NCI-H446 treated with DMSO at 0.1 percent for 48 hours (cell line): ENCODE measurements at regions not wholly inside any gene's neighbourhood (a gene's known extent, or its start where the extent isn't known, plus 50 kb on each side); places are given as distances from the start of the nearest gene placed in this dataset.

Experiments
- DNase-seq: peaks from one replicate; lab custom pipeline; 2025; lab: John Stamatoyannopoulos, UW

- no peak for DNase-seq
These were observed 147.0 kb upstream of the PTPRK start for GRCh38 chr6:128667339-128667858.

GRCh38 chr6:128666405-128666804, 146.0 kb upstream of the PTPRK start:
- no peak for DNase-seq

DNA sequence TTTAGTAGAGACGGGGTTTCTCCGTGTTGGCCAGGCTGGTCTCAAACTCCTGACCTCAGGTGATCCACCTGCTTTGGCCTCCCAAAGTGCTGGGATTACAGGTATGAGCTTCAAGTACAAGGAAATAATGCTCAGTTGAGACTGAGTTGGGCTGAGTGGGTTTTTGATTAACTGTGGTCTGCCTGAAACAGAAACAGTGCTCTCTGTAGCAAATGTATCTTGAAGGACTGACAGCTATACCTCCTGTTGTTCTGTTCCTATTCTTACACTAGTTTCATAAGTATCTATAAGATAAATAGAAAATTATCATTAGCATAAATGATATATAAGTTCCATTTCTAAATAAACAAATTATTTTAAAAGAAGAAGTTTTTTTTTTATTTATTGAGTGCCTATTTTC, 142.8 kb upstream of the PTPRK start:
- DNase-seq = no peak

- no peak for DNase-seq
These were observed 139.7 kb upstream of the PTPRK start for GRCh38 chr6:128659878-128660622.

DNA sequence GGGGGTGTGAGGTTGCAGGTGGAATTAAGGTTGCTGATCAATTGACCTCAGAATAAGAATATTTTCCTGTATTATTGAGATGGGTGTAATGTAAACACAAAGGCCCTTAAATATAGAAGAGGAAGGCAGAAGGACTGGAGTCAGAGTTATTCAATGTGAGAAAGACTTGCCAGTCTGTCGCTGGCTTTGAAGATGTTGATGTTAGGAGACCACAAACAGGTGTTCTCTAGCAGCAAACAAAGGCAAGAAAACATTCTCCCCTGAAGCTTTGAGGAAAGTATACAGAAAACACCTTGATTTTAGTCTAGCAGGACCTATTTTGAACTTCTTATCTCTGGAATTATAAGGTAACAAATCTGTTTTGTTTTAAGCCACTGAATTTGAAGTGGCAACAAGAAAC, 138.9 kb upstream of the PTPRK start:
- DNase-seq = no peak

GRCh38 chr6:128657181-128657580, 136.8 kb upstream of the PTPRK start:
- DNase-seq = no peak

DNA sequence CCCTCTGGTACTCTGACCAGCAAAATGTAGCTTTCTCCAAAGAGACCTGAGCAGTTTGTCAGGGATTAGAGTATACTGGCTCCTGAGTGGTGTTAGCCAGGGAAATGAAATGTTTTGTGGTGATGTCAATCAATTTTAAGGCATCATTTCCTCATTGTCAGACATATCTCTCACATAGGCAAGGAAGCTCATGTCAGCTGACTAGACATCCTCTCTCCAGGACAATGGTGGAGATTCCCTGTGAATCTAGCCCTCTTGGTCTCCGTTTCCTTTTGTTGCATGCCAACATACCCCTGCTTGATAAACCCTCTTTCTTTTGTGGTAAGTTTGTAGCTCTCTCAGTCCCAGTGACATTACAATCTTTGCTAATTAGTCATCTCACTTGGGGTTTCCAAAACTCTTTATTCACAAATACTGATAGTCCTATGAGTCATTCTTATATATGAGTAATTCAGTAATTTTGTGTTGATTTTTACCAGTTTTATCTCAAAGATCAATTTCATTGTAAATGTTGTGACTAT, 135.6 kb upstream of the PTPRK start:
- DNase-seq = no peak

DNA sequence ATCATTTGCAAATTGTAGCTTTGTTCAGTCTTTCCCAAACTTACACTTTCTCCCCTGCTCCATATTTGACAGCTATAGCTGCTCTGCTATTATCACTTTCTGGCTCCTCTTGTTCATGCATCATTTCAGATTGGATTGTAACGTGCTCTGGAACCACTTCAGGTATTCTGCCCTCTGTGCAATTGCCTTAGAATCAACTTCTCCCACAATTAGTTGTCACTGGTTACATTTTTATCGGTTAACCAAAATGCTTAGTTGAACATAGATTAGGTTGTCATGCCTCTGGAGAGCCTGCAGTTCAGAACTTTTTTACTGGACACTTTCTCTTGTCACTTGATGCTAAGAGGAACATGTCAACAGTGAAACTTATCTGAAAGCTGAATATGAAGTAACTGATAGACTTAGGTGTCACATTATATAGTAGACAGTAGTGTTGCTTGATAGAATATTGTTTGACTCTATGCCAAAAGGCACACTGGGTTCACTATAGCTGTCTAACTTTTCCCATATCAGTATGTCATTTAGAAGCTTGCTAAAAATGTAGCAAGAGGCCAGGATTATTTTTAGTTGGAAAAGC, 127.7 kb upstream of the PTPRK start:
- no peak for DNase-seq

- DNase-seq = no peak
These were observed 121.7 kb upstream of the PTPRK start for GRCh38 chr6:128642132-128642531.

- DNase-seq = no peak
These were observed 121.3 kb upstream of the PTPRK start for GRCh38 chr6:128641703-128642102.

DNA sequence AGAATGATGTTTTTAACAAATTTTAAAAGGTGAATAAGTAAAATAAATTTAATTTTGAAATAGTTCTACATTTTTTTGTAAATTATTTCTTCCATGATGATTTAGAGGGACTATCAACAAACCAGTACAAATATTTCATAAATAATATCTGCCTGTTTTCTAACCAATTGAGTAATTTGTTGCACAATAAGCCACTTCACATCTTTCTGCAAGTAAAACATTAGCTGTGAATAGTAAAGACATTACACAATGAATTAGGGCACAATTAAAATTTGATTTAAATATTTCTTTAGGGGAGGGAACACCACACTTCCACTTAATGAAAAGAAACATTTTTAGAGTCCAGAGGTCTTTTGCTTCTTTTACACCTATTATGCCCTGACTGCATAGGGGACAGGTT, 118.4 kb upstream of the PTPRK start:
- DNase-seq = no peak

DNA sequence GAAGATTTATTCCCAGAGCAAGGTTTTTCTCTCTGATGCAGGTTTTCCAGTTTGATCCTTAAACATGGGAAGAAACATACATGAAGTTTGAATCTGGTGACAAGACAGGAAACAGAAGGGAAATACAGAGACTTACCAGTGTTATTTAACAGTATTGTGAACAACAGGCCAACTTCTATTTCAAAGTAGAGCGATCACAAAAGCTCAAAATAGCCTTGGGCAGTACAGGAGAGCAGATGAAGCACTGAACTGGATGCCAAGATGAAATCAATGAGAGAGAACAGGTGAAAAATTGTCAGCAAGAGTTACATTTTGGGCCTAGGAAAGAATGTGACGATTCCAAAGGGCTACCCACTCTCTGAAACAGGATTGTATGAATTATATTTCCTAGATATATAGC, 114.8 kb upstream of the PTPRK start:
- DNase-seq = no peak

DNA sequence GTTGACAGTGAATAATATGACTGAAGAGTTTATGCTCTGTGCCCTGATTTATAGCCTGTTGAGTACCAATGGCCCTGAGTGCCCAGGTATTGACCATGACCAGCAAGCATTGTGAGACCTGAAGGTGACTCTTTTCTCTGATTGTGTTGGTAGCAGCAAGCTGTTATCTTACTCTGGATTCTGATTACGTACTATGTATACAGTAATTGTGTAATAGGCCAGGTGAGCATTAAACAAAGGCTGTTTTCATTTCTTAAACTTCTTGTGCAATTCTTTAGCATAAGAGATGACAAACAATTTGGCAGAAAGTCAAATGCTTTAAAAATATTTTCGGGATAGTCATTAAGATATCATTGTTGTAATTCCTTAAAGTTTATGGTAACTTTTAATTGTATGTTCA, 111.7 kb upstream of the PTPRK start:
- DNase-seq = no peak

- no peak for DNase-seq
These were observed 110.6 kb upstream of the PTPRK start for GRCh38 chr6:128631031-128631430.

GRCh38 chr6:128630213-128630612, 109.8 kb upstream of the PTPRK start:
- DNase-seq = no peak

GRCh38 chr6:128617285-128617684, 96.9 kb upstream of the PTPRK start:
- DNase-seq = no peak

DNA sequence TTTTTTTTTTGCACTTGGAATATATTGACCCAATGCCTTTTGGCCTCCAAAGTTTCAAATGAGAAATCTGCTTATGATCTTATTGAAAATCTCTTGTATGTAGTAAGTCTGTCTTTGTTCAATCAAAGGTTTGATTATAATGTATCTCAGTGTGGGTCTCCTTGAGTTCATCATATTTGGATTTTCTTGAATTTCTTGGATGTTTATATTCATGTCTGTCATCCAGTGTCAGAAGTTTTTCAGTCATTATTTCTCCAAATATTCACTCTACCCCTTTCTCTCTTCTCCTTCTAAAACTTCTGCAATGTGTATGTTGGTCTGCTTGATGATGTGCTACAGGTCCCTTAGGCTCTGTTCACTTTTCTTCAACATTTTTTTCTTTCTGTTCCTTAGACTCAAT, 95.9 kb upstream of the PTPRK start:
- DNase-seq = no peak

DNA sequence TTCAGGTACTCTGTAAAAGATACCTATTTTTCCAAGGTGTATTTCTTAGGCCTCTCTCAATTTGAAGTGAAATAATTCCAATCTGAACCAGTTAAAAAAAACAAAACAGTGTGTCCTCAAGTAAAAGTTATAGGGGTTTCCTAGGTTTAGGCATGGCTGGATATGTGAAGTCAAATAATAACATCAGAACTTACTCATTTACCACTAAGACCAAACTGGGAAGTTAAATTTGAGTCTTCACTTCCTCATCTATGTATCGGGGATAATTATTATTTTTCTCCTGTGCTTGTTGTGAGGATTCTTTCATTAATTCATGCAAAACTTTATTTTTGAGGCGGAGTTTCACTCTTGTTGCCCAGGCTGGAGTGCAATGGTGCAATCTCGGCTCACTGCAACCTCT, 86.2 kb upstream of the PTPRK start:
- DNase-seq = no peak

DNA sequence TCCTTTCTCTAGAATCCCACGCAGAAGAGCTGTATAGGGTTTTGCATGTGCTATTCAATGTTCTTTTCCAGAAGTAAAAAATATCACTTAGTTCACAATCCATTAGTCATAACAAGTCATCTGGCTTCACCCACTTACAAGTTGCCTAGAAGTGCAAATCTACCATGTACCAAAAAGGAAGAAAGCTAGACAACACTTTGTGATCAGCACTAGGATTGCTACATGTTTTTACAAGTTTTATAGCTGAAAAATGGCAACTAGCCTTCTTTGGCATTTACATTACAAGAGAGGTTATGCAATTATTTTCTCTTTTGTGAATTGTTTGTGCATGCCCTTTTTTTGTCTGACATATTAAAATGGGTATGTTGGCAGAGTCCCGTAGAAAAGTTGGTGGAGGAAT, 85.6 kb upstream of the PTPRK start:
- DNase-seq = no peak

DNA sequence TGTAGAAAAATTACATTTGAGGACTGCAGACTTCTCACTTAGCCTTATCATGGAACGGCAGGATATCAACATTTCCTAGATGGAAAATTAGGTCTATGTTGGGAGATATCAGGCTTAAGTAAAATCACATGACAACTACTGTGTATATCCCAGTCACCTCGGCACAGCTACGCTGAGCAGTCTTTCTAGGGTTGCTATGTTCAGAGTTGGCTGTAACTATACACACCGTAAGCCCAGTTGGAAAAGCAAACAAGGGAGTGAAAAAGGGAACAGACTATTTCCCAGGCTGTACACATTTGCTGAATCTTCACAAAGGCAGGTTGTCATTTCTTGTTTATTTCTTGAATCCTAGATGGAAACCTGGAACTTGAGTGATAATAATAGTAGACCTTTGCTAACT, 80.7 kb upstream of the PTPRK start:
- DNase-seq = no peak

DNA sequence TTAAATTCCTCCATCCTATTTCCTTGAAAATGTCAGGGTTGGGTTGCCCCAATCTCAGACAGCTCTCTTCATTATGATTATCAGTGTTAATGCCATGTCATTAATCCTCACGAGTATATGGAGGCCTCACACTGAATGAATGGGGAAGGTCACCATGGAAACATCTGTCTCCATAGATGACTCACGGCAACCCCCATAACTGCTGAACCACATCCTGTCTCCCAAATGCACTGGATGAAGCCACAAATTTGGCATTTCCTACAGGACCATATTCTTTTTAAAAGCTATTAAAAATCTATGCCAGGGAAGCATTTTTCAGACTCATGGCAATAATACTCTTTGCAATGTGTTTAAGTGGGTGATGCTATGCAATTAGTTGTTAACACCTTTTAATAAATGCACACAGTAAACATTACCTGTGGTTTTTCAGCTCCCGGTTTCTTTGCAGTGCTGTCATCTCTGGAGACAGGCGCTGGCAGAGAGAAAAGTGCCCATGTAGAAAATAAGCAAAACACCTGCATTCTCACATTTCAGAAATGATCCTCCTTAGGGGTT, 80.1 kb upstream of the PTPRK start:
- DNase-seq = no peak

DNA sequence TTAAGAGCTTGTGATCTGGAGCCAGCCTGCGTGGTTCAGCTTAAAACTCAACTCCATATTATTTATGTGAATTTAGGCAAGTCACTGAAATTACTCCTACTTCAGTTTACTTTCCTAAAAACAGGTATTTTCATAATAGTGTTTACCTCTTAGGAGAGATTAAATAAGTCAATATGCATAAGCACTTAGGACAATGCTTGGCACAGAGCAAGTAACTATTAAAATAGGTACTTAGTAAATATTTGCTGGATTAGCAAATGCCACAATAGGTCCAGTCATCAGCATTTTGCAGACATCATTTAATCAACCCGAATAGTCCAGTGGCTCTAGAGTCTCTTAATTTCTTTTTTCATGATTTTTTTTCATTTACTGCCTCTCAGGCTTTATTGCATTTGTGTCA, 78.6 kb upstream of the PTPRK start:
- DNase-seq = no peak

- DNase-seq = no peak
These were observed 78.2 kb upstream of the PTPRK start for GRCh38 chr6:128598571-128598970.
